ENCODE measurements at regions not wholly inside any gene's neighbourhood (a gene's known extent, or its start where the extent isn't known, plus 50 kb on each side); places are given as distances from the start of the nearest gene placed in this dataset.
"Not testable (repeated sequence)": the region's sequence is repeated elsewhere in the genome, so short reads cannot be mapped to it uniquely, and the experiment has no call there.

GRCh38 chr5:157962686-157963085, 103.7 kb upstream of the CLINT1 start:
- DNase-seq (ENCODE audit: low read depth); in situ Hi-C loops (cut with HindIII; ENCODE audit: low pct_unique_long_range_greater_than_20kb, low sequenced_read_pairs): not testable (repeated sequence)

- in situ Hi-C loops (cut with HindIII; ENCODE audit: low pct_unique_long_range_greater_than_20kb, low sequenced_read_pairs), result no loop called here
- no peak for DNase-seq (ENCODE audit: low read depth)
Measured at GRCh38 chr5:157961896-157962590, 103.1 kb upstream of the CLINT1 start.

- in situ Hi-C loops (cut with HindIII; ENCODE audit: low pct_unique_long_range_greater_than_20kb, low sequenced_read_pairs), result no loop called here
- no peak for DNase-seq (ENCODE audit: low read depth)
Measured at GRCh38 chr5:157961176-157961575, 102.2 kb upstream of the CLINT1 start.

GRCh38 chr5:157959370-157959769, 100.4 kb upstream of the CLINT1 start:
- in situ Hi-C loops (cut with HindIII; ENCODE audit: low pct_unique_long_range_greater_than_20kb, low sequenced_read_pairs), result no loop called here
- DNase-seq (ENCODE audit: low read depth), result no peak

- no peak for DNase-seq (ENCODE audit: low read depth)
- in situ Hi-C loops (cut with HindIII; ENCODE audit: low pct_unique_long_range_greater_than_20kb, low sequenced_read_pairs), result no loop called here
Measured at GRCh38 chr5:157956271-157956885, 97.4 kb upstream of the CLINT1 start.

- in situ Hi-C loops (cut with HindIII; ENCODE audit: low pct_unique_long_range_greater_than_20kb, low sequenced_read_pairs), result no loop called here
- DNase-seq (ENCODE audit: low read depth), result no peak
Measured at GRCh38 chr5:157955541-157956172, 96.7 kb upstream of the CLINT1 start.

- DNase-seq (ENCODE audit: low read depth), result no peak
- in situ Hi-C loops (cut with HindIII; ENCODE audit: low pct_unique_long_range_greater_than_20kb, low sequenced_read_pairs), result no loop called here
Measured at GRCh38 chr5:157952374-157952685, 93.4 kb upstream of the CLINT1 start.

GRCh38 chr5:157951673-157952373, 92.9 kb upstream of the CLINT1 start:
- DNase-seq (ENCODE audit: low read depth), result no peak
- in situ Hi-C loops (cut with HindIII; ENCODE audit: low pct_unique_long_range_greater_than_20kb, low sequenced_read_pairs), result no loop called here

GRCh38 chr5:157949520-157949919, 90.6 kb upstream of the CLINT1 start:
- in situ Hi-C loops (cut with HindIII; ENCODE audit: low pct_unique_long_range_greater_than_20kb, low sequenced_read_pairs), result no loop called here

GRCh38 chr5:157948738-157949410, 89.9 kb upstream of the CLINT1 start:
- in situ Hi-C loops (cut with HindIII; ENCODE audit: low pct_unique_long_range_greater_than_20kb, low sequenced_read_pairs), result no loop called here

More at GRCh38 chr5:157949520-157949919, 90.6 kb upstream of the CLINT1 start:
- DNase-seq (ENCODE audit: low read depth), result no peak

GRCh38 chr5:157947156-157947555, 88.2 kb upstream of the CLINT1 start:
- no peak for DNase-seq (ENCODE audit: low read depth)
- in situ Hi-C loops (cut with HindIII; ENCODE audit: low pct_unique_long_range_greater_than_20kb, low sequenced_read_pairs), result no loop called here

More at GRCh38 chr5:157948738-157949410, 89.9 kb upstream of the CLINT1 start:
- peak; percentile 92 for DNase-seq (ENCODE audit: low read depth)

GRCh38 chr5:157945822-157946221, 86.9 kb upstream of the CLINT1 start:
- in situ Hi-C loops (cut with HindIII; ENCODE audit: low pct_unique_long_range_greater_than_20kb, low sequenced_read_pairs); DNase-seq (ENCODE audit: low read depth): not testable (repeated sequence)

- DNase-seq (ENCODE audit: low read depth), result no peak
- in situ Hi-C loops (cut with HindIII; ENCODE audit: low pct_unique_long_range_greater_than_20kb, low sequenced_read_pairs), result no loop called here
Measured at GRCh38 chr5:157944938-157945337, 86.0 kb upstream of the CLINT1 start.

GRCh38 chr5:157944077-157944633, 85.2 kb upstream of the CLINT1 start:
- in situ Hi-C loops (cut with HindIII; ENCODE audit: low pct_unique_long_range_greater_than_20kb, low sequenced_read_pairs), result no loop called here
- DNase-seq (ENCODE audit: low read depth), result no peak

GRCh38 chr5:157942595-157942994, 83.7 kb upstream of the CLINT1 start:
- DNase-seq (ENCODE audit: low read depth), result no peak
- in situ Hi-C loops (cut with HindIII; ENCODE audit: low pct_unique_long_range_greater_than_20kb, low sequenced_read_pairs), result no loop called here

- DNase-seq (ENCODE audit: low read depth), result no peak
- in situ Hi-C loops (cut with HindIII; ENCODE audit: low pct_unique_long_range_greater_than_20kb, low sequenced_read_pairs), result no loop called here
Measured at GRCh38 chr5:157941616-157942015, 82.7 kb upstream of the CLINT1 start.

- in situ Hi-C loops (cut with HindIII; ENCODE audit: low pct_unique_long_range_greater_than_20kb, low sequenced_read_pairs); DNase-seq (ENCODE audit: low read depth): not testable (repeated sequence)
Measured at GRCh38 chr5:157938101-157938500, 79.2 kb upstream of the CLINT1 start.

GRCh38 chr5:157936776-157937501, 78.0 kb upstream of the CLINT1 start:
- DNase-seq (ENCODE audit: low read depth); in situ Hi-C loops (cut with HindIII; ENCODE audit: low pct_unique_long_range_greater_than_20kb, low sequenced_read_pairs): not testable (repeated sequence)
